Keratinocyte (primary cell): ENCODE measurements at regions not wholly inside any gene's neighbourhood (a gene's known extent, or its start where the extent isn't known, plus 50 kb on each side); places are given as distances from the start of the nearest gene placed in this dataset.

Experiments
- DNase-seq: peaks from one replicate; pipeline ENCODE4 v3.0.0-alpha.2; 2011; ENCODE audit warnings: low read depth, missing footprints, low spot score
- FAIRE-seq: peaks from 2 replicates; lab custom pipeline; 2011; peaks lifted over from hg19 to GRCh38; lab: Jason Lieb, UNC
- H2AFZ ChIP-seq: 2 replicates; pipeline ENCODE4 v1.6.0; 2012; ENCODE audit warnings: low read length, control low read depth, inconsistent platforms; ENCODE audit not compliant: control insufficient read depth
- H3K27ac ChIP-seq: 2 replicates; pipeline ENCODE4 v1.5.1; 2011; ENCODE audit warnings: low read length; ENCODE audit not compliant: control insufficient read depth, insufficient read depth
- H3K27me3 ChIP-seq: 3 replicates; pipeline ENCODE4 v1.6.0; 2011; ENCODE audit warnings: low read length; ENCODE audit not compliant: control insufficient read depth, insufficient read depth; ENCODE audit errors: extremely low read depth
- H3K36me3 ChIP-seq, 2 experiments: 2 replicates in 1 of 2; 3 replicates in 1 of 2; pipeline ENCODE4 v1.5.1; 2011; ENCODE audit warnings: low read length in 2 of 2, mild to moderate bottlenecking in 1 of 2; ENCODE audit not compliant: control insufficient read depth in 2 of 2, insufficient read depth in 2 of 2; ENCODE audit errors: extremely low read depth in 1 of 2
- H3K4me1 ChIP-seq: 3 replicates; pipeline ENCODE4 v1.5.1; 2011; ENCODE audit warnings: low read length; ENCODE audit not compliant: control insufficient read depth, insufficient read depth; ENCODE audit errors: extremely low read depth
- H3K4me2 ChIP-seq: 3 replicates; pipeline ENCODE4 v1.6.0; 2011; ENCODE audit warnings: low read depth, low read length; ENCODE audit not compliant: control insufficient read depth, insufficient read depth; ENCODE audit errors: extremely low read depth
- H3K4me3 ChIP-seq, 3 experiments: fragments of 200-600 bp in 1 of 3; sonication (generic) in 1 of 3; 2 replicates in 2 of 3; 3 replicates in 1 of 3; pipeline ENCODE4 v1.5.1; 2011 to 2016; ENCODE audit warnings: low read length in 3 of 3, mild to moderate bottlenecking in 3 of 3, control low read depth in 2 of 3, inconsistent platforms in 1 of 3, low read depth in 1 of 3, mixed read lengths in 1 of 3, mixed run types in 1 of 3, moderate library complexity in 1 of 3; ENCODE audit not compliant: control insufficient read depth in 2 of 3, insufficient read depth in 2 of 3; ENCODE audit errors: extremely low read depth in 1 of 3
- H3K79me2 ChIP-seq: 2 replicates; pipeline ENCODE4 v1.6.0; 2012; ENCODE audit warnings: low read length; ENCODE audit not compliant: control insufficient read depth, insufficient read depth
- H3K9ac ChIP-seq: 3 replicates; pipeline ENCODE4 v1.6.0; 2011; ENCODE audit warnings: low read length; ENCODE audit not compliant: control insufficient read depth, insufficient read depth; ENCODE audit errors: extremely low read depth
- H3K9me1 ChIP-seq: 3 replicates; pipeline ENCODE4 v1.6.0; 2011; ENCODE audit warnings: low read length; ENCODE audit not compliant: control insufficient read depth, insufficient read depth; ENCODE audit errors: extremely low read depth
- H3K9me3 ChIP-seq: 2 replicates; pipeline ENCODE4 v1.5.1; 2012; ENCODE audit warnings: low read depth, low read length; ENCODE audit not compliant: control insufficient read depth
- H4K20me1 ChIP-seq: 3 replicates; pipeline ENCODE4 v1.6.0; 2011; ENCODE audit warnings: low read length; ENCODE audit not compliant: control insufficient read depth, insufficient read depth; ENCODE audit errors: extremely low read depth
- EZH2 ChIP-seq: IDR thresholded peaks from one replicate; pipeline ENCODE4 v1.6.1; 2012; ENCODE audit warnings: inconsistent platforms, mild to moderate bottlenecking, low read length, moderate library complexity
- dilution Hi-C: fragments of 300-500 bp; cut with MboI; formaldehyde crosslinking; loops from one replicate; pipeline ENCODE4 v1.7.0; 2020; ENCODE audit warnings: low sequenced_read_pairs; ENCODE audit not compliant: extremely low pct_ligation_motif_present
- TF ChIP-seq, protein P1 (sequence below), 3 experiments: IDR thresholded peaks in 1 of 3; conservative IDR thresholded peaks in 1 of 3; optimal IDR thresholded peaks in 1 of 3; 2 replicates in 2 of 3; 3 replicates in 1 of 3; pipeline versions ENCODE3 to v1.5.1; 2011; ENCODE audit warnings: low read length in 3 of 3, mild to moderate bottlenecking in 3 of 3, moderate library complexity in 2 of 3, control low read depth in 1 of 3, inconsistent platforms in 1 of 3; ENCODE audit not compliant: insufficient read depth in 2 of 3; ENCODE audit errors: extremely low read depth in 1 of 3

DNA sequence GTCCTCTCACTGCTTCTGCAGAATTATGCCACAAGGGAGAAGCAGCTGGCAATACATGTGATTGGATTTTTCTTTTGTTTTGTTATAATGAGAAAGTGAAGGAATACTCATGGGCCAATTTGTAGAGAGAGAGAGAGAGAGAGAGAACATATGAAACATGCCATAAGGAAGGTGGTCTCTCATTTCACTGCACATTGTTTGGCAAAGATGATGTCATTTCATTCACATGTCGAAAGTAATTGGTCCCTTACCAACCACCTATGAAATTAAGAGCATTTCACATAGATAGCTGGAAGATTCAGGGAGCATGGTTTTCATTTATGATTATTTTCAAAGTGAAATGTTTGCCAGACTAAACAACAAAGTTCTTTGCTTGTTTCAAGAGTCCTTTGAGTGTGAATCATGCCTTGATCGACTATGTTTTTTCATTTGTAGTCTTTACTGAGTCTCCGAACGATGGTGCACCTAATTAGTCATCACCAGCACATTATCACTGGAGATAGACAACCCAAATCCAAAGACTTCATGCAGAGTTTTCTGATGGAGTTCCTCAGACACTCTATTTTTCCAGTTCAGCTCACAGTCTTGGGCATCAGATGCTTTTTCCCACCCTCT, 130.1 kb upstream of the ZEB1 start:
- Histone ChIP-seq H2AFZ (no peak overlapping the region), H3K4me2 (no peak overlapping the region), H3K27ac (no peak overlapping the region), H3K9me1 (no peaks in the 10 kb centered on the region), H4K20me1 (no peaks in the 10 kb centered on the region), H3K9ac (no peak overlapping the region), H3K27me3 (peaks cover 6% of the 10 kb centered on the region), H3K79me2 (no peaks in the 10 kb centered on the region), H3K36me3 (no peaks in the 10 kb centered on the region), H3K9me3 (no peaks in the 10 kb centered on the region), H3K4me1 (no peaks in the 10 kb centered on the region), H3K4me3 (no peak overlapping the region)
- TF ChIP-seq, protein P1, sequence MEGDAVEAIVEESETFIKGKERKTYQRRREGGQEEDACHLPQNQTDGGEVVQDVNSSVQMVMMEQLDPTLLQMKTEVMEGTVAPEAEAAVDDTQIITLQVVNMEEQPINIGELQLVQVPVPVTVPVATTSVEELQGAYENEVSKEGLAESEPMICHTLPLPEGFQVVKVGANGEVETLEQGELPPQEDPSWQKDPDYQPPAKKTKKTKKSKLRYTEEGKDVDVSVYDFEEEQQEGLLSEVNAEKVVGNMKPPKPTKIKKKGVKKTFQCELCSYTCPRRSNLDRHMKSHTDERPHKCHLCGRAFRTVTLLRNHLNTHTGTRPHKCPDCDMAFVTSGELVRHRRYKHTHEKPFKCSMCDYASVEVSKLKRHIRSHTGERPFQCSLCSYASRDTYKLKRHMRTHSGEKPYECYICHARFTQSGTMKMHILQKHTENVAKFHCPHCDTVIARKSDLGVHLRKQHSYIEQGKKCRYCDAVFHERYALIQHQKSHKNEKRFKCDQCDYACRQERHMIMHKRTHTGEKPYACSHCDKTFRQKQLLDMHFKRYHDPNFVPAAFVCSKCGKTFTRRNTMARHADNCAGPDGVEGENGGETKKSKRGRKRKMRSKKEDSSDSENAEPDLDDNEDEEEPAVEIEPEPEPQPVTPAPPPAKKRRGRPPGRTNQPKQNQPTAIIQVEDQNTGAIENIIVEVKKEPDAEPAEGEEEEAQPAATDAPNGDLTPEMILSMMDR (optimal IDR thresholded peaks at IDR 0.05 in 1 of 3, IDR thresholded peaks at IDR 0.05 in 1 of 3, conservative IDR thresholded peaks at IDR 0.05 in 1 of 3; ENCODE audit: extremely low read depth in 1 of 3, insufficient read depth in 2 of 3, low read length in 3 of 3) = no peak
- TF ChIP-seq EZH2 = no peak
- dilution Hi-C loops = no loop called here
- no peak for FAIRE-seq
- no peak for DNase-seq

DNA sequence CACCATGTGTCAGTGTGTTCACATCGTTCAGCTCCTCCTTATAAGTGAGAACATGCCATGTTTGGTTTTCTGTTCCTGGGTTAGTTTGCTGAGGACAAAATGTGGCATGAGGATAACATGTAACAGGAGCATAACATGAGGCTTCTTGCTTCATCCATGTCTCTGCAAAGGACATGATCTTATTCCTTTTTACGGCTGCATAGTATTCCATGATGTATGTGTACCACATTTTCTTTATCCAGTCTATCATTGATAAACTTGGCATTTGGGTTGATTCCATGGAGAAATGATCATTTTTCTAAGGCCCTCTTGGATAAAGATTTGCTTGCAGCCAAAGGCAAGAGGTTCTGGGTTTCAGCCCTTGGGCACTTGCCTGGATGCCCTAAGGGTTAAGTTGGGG, 128.5 kb upstream of the ZEB1 start:
- H3K4me2 ChIP-seq = no peak overlapping the region
- no peaks in the 10 kb centered on the region for H3K79me2 ChIP-seq
- no peak overlapping the region for H3K27ac ChIP-seq
- no peaks in the 10 kb centered on the region for H3K9me1 ChIP-seq
- no peak for TF ChIP-seq EZH2
- TF ChIP-seq, protein P1 (optimal IDR thresholded peaks at IDR 0.05 in 1 of 3, IDR thresholded peaks at IDR 0.05 in 1 of 3, conservative IDR thresholded peaks at IDR 0.05 in 1 of 3; ENCODE audit: extremely low read depth in 1 of 3, insufficient read depth in 2 of 3, low read length in 3 of 3) = no peak
- H3K9me3 ChIP-seq = no peaks in the 10 kb centered on the region
- dilution Hi-C loops = no loop called here
- FAIRE-seq (no peak), DNase-seq (no peak)
- peaks cover 6% of the 10 kb centered on the region for H3K27me3 ChIP-seq
- no peaks in the 10 kb centered on the region for H4K20me1 ChIP-seq
- no peak overlapping the region for H3K4me3 ChIP-seq
- H3K9ac ChIP-seq = no peak overlapping the region
- H3K4me1 ChIP-seq = no peaks in the 10 kb centered on the region
- no peak overlapping the region for H2AFZ ChIP-seq
- no peaks in the 10 kb centered on the region for H3K36me3 ChIP-seq
